AG09319 (cell line): ENCODE measurements at regions not wholly inside any gene's neighbourhood (a gene's known extent, or its start where the extent isn't known, plus 50 kb on each side); places are given as distances from the start of the nearest gene placed in this dataset.

Source experiments
- DNase-seq: peaks from one replicate; pipeline ENCODE4 v3.0.0-alpha.2; 2010; ENCODE audit warnings: low read depth; ENCODE audit errors: extremely low read depth
- TF ChIP-seq, protein P1 (sequence below): IDR thresholded peaks from 2 replicates; pipeline ENCODE4 v1.5.1; 2011; ENCODE audit warnings: low read depth, mild to moderate bottlenecking, inconsistent platforms, low read length, moderate library complexity

DNA sequence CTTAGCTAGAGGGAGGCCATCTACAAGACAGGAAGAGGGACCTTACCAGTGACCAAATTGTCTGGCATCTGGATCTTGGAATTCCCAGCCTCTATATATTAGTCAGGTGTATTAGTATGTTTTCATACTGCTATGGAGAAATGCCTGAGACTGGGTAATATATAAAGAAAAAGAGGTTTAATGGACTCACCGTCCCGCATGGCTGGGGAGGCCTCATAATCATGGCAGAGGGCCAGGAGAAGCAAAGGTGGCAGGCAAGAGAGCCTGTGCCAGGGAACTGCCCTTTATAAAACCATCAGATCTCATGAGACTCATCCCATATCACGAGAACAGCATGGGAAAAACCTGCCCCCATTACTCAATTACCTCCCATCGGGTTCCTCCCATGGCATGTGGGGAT, 500.2 kb downstream of the SHISA9 start:
- TF ChIP-seq, protein P1, sequence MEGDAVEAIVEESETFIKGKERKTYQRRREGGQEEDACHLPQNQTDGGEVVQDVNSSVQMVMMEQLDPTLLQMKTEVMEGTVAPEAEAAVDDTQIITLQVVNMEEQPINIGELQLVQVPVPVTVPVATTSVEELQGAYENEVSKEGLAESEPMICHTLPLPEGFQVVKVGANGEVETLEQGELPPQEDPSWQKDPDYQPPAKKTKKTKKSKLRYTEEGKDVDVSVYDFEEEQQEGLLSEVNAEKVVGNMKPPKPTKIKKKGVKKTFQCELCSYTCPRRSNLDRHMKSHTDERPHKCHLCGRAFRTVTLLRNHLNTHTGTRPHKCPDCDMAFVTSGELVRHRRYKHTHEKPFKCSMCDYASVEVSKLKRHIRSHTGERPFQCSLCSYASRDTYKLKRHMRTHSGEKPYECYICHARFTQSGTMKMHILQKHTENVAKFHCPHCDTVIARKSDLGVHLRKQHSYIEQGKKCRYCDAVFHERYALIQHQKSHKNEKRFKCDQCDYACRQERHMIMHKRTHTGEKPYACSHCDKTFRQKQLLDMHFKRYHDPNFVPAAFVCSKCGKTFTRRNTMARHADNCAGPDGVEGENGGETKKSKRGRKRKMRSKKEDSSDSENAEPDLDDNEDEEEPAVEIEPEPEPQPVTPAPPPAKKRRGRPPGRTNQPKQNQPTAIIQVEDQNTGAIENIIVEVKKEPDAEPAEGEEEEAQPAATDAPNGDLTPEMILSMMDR, result no peak
- DNase-seq, result no peak

GRCh38 chr16:13402601-13403000, 501.2 kb downstream of the SHISA9 start:
- TF ChIP-seq, protein P1, result no peak
- no peak for DNase-seq

GRCh38 chr16:13403326-13403725, 501.9 kb downstream of the SHISA9 start:
- no peak for DNase-seq
- TF ChIP-seq, protein P1, result no peak

DNA sequence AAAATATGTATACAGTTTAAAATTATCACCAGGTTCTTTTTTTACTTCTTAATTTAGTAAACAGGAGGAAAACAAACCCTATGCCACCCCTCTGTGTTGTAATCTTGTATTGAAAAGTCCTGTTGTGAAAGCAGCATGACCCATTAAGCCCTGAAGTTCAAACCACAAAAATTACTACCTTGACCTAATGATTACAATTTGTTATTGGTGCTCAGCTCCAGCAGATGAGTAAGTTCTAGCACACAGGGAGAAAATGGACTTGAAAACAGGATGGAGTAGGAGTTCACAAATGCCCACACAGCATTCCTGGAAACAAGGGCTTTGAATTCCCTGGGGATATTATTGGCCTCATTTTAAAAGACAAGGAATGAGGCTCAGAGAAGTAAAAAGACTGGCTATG, 505.8 kb upstream of the ERCC4 start:
- no peak for DNase-seq
- TF ChIP-seq, protein P1, result no peak

- no peak for DNase-seq
- TF ChIP-seq, protein P1, result no peak
Measured at GRCh38 chr16:13419589-13419988, 500.4 kb upstream of the ERCC4 start.

GRCh38 chr16:13421726-13422125, 498.2 kb upstream of the ERCC4 start:
- TF ChIP-seq, protein P1, result no peak
- DNase-seq, result no peak

GRCh38 chr16:13425836-13426235, 494.1 kb upstream of the ERCC4 start:
- no peak for DNase-seq
- TF ChIP-seq, protein P1, result no peak
